IPS DF 4.7 (cell line): ENCODE measurements at regions not wholly inside any gene's neighbourhood (a gene's known extent, or its start where the extent isn't known, plus 50 kb on each side); places are given as distances from the start of the nearest gene placed in this dataset.
A peak's percentile ranks its signal among the peaks of the same experiment; 100 is the strongest.

ENCODE experiments used
- DNase-seq: peaks from one replicate; pipeline ENCODE4 v3.0.0-alpha.2; 2013; ENCODE audit warnings: low spot score; ENCODE audit errors: extremely low read depth

DNA sequence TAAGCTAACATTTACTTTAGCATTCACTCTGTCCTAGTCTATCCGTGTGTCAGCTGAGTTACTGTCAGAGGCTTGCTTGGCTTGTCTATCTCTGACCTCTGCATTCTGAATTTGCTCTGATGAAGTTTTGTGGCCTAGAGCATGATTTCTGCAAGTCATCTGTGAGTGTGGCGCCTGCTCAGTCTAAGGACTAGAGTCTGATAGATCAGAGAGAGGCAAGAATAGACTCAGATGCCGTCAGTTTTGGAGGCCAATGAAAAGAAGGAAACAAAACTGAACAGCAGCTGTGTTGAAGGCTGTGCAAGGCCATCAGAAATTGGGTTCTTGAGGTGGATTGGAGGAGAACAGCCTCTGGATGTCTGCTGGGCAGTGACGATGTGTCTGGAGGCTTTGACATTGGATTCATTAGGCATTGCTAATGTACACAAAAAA lies 573.1 kb downstream of the USP25 start:
- no peak for DNase-seq

DNA sequence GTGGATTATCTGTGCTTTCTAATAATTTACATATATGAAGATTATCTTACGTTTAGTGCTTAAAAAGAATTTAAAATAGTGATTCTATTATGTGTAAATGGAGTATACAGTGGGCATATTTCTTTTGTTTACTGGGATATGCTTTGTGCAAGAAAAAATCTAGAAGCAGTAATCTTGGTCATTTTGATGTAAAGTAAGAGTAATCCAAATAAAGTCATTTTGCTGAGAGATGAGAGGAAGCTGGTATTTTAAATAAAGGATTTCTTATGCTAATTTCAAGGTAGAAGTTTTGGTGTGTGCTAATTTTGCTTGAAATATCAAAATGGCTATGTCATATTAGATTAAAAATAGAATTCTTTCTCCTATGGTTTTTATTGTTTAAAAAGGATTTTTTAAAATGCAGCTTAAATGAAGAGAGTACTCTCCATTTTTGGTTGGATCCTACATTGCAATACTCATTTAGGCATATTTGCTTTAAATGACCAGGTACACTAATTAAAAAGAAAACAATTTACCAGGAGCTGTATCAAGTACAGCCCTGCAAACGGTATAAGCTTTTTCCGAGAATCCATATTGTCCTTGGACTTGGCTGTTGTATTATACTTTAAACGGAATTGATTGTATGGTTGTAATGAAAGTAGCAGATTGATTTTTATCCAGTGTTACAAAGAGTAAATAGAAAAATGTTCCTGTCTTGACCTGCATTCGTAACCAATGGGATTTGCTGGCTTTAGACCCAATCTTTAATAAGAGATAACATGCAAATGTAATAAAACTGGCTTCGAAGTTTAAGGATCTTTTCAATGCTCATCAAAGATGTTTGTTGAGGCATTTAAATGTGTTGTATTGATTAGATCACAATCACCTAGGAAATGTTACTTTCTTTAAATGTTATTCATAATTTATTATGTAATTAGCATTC lies 574.7 kb downstream of the USP25 start:
- no peak for DNase-seq

DNA sequence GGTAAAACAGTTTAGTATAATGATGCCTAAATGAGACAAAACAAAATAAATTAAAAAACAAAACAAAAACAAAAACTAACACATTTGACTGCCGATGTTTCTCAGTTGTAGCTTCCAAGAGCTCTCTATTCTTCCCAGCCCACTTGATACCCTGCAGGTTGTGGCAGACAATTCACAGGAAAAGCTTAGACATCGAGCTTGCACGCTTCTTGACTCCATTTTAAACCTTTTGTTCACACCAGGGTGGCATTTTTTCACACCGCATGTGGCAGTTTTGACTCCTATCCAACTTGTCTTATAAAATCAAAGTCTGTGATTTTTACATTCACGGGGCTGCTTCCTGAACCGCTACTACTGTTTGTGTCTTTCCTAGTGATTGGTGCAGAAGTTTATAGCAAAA lies 575.9 kb downstream of the USP25 start:
- DNase-seq = no peak

DNA sequence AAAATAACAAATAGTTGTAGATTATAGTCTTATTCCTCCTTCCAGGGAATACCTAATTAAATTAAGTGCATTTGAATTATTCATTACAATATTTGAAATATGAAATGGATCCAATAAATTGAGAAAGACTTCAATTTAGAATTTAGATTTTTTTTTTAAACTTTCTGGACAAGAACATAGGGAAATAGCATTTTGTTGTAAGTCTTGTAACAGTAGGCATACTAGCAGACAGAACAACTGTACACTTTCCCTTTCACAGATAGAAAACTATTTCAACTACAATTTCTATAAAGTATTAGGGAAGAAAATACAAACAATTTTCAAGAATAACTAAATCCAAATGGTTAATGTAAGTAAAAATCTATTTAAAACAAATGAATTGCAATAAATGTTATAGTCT lies 577.5 kb downstream of the USP25 start:
- no peak for DNase-seq

- DNase-seq = no peak
Measured at GRCh38 chr21:16308269-16308668, 578.5 kb downstream of the USP25 start.

GRCh38 chr21:16309250-16309971 lies 579.6 kb downstream of the USP25 start:
- no peak for DNase-seq

- DNase-seq = no peak
Measured at GRCh38 chr21:16310176-16310575, 580.4 kb downstream of the USP25 start.

- no peak for DNase-seq
Measured at GRCh38 chr21:16311229-16311628, 581.4 kb downstream of the USP25 start.

- DNase-seq = no peak
Measured at GRCh38 chr21:16312321-16312720, 582.5 kb downstream of the USP25 start.

- DNase-seq = no peak
Measured at GRCh38 chr21:16315223-16315622, 585.4 kb downstream of the USP25 start.

GRCh38 chr21:16318651-16319300 lies 589.0 kb downstream of the USP25 start:
- DNase-seq = no peak

DNA sequence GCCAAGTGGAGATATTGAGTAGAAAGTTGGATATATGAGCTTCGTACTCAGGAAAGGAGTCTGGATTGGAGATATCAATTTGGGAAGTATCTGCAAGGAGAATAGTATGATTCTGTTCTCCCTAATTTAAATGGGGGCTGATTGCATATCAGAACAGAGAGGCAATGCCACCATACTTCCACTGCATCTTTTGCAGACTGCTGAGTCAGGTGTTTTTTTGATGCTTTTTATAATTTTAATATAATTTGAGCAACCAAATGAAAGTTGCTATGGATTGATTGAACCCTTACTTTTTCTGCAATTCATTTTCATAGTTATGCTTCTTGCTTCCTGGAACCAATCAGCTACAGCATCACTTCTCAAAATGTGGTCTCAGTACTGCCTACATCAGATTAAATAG lies 590.3 kb downstream of the USP25 start:
- no peak for DNase-seq

DNA sequence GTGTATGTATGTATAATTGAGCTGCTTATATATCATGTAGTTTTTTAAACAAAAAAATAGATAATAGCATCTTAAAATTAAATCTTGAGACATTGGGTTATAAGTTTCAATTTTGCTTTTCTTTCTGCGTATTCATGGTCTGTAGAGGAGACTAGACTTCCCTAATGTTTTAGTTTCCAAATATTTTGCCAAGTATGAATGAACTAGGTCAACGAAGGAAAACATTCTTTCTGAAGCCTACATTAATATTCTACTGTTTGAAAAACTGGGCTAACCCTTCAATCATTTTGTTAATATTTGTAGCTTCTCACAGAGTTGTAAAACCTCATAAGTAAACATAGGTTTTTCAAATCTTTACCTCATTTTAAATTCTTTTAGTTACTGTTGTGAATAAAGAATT lies 592.7 kb downstream of the USP25 start:
- DNase-seq = no peak

DNA sequence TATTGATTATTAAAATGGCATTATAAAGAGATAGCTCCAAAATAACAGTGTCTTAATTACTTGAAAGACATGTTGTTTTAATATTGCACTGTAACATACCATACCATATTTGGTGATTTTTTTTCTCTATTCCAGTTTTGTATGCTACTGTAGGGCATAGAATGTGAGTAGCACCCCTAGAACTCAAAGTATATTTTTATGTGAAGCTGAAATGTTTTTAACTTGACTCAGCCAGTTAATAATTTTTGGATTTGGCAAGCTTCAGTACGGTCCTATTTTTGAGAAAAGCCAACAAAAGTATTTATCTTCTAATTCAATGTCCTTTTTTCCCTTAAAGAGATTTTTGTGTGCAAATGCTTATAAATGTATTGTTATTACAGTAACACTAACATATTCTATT lies 593.8 kb downstream of the USP25 start:
- DNase-seq = no peak

DNA sequence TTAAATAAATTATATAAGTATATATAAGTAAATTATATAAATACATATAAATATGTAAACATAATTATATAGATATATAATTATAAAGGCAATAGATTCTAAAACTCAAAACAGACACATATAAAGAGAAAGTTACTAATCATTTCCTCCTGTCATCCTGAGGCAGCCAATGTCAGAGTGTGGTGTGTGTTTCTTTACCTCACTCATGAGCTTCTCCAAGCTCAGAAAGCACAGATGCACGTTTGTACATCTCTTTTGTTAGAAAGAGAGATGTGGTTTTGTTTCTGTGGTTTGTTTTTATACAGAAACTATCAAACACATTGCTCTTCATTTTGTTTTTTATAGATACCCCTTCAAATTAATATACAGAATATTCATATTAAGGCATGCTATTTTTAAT lies 594.8 kb downstream of the USP25 start:
- no peak for DNase-seq

GRCh38 chr21:16330082-16330907 lies 600.5 kb downstream of the USP25 start:
- DNase-seq = peak; percentile 41

DNA sequence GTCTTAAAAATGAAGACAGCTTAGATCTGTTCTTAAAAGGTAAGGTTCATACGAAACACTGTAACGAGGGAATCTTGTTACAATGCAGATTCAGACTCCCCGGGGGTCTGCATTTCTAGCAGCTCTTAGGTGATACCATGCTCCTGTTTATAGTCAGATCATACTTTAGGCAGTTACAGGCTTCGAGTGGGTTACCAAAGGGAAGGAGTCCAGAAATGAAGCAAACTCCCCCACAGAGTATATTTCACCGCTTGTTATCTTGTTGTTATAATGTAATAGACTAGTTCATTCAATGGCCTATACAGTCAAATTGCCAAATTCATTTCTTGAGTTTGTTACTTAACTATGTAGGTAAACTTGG lies 601.1 kb downstream of the USP25 start:
- no peak for DNase-seq

GRCh38 chr21:16337266-16337665 lies 607.5 kb downstream of the USP25 start:
- no peak for DNase-seq

GRCh38 chr21:16342932-16343331 lies 613.1 kb downstream of the USP25 start:
- DNase-seq = no peak

DNA sequence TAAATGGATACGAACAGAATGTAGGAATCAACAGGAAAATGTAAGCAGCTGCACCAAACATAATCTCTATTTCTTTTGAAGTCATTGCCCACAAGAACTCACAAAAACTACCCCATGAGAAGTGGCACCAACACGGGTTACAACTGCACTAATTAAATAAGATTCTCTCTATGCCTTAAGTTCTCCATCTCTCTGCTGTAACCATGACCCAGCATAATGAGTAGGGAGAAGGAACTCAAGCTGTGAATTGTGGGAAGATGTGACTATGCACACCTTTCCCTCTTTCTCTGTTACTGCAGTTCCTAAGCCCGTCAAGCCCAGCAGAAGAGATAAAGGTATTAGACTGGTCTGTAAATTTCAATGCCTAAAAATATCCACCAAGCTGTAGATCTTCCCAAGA lies 614.0 kb downstream of the USP25 start:
- DNase-seq = no peak

GRCh38 chr21:16345757-16346156 lies 616.0 kb downstream of the USP25 start:
- DNase-seq = no peak
